PC-9 (cell line): ENCODE measurements at regions not wholly inside any gene's neighbourhood (a gene's known extent, or its start where the extent isn't known, plus 50 kb on each side); places are given as distances from the start of the nearest gene placed in this dataset.
A peak's percentile ranks its signal among the peaks of the same experiment; 100 is the strongest.

ENCODE experiments used
- BruUV-seq: library from RNA; stranded (reverse); fragments of 400-500 nt; replicated peaks from 2 replicates; lab custom pipeline; 2021; lab: Mats Ljungman, UMichigan
- CTCF ChIA-PET: fragments of 300-600 bp; sonication (Branson Sonifier 250); formaldehyde crosslinking; loops from one replicate; lab custom pipeline; 2022; ENCODE audit warnings: antibody characterized with exemption; lab: Charles Lee
- POLR2A ChIA-PET: fragments of 300-600 bp; sonication (Branson Sonifier 250); formaldehyde crosslinking; loops from one replicate; lab custom pipeline; 2022; ENCODE audit warnings: antibody characterized with exemption; ENCODE audit not compliant: unreplicated experiment; lab: Charles Lee
- DNase-seq, 2 experiments: peaks; one replicate each; pipeline versions ENCODE4 v3.0.0 to v3.0.0-alpha.2; 2015 to 2022; ENCODE audit warnings: mixed read lengths in 1 of 2
- H2AFZ ChIP-seq: fragments of 200-600 bp; sonication (generic); 2 replicates; pipeline ENCODE4 v1.8.1; 2017; ENCODE audit warnings: antibody characterized with exemption
- H3F3A ChIP-seq: fragments of 200-600 bp; sonication (generic); 2 replicates; pipeline ENCODE4 v1.8.1; 2017; ENCODE audit warnings: antibody characterized with exemption, mild to moderate bottlenecking, low read depth; ENCODE audit not compliant: insufficient read depth
- H3K27ac ChIP-seq: fragments of 200-600 bp; sonication (generic); 2 replicates; pipeline ENCODE4 v1.6.1; 2016; ENCODE audit warnings: mixed run types
- H3K27me3 ChIP-seq: fragments of 200-600 bp; sonication (generic); 2 replicates; pipeline ENCODE4 v1.6.1; 2016; ENCODE audit warnings: low read depth, mixed run types; ENCODE audit not compliant: insufficient read depth
- H3K36me3 ChIP-seq: fragments of 200-600 bp; sonication (generic); 2 replicates; pipeline ENCODE4 v1.6.1; 2016; ENCODE audit warnings: low read depth, mixed run types
- H3K4me1 ChIP-seq: fragments of 200-600 bp; sonication (generic); replicated peaks from 2 replicates; pipeline ENCODE4 v1.6.1; 2016; ENCODE audit warnings: mixed run types; ENCODE audit not compliant: insufficient read depth
- H3K4me2 ChIP-seq: fragments of 200-600 bp; sonication (generic); 2 replicates; pipeline ENCODE4 v1.6.1; 2017; ENCODE audit warnings: mixed run types
- H3K4me3 ChIP-seq: fragments of 200-600 bp; sonication (generic); 2 replicates; pipeline ENCODE4 v1.6.1; 2016; ENCODE audit warnings: mixed run types
- H3K79me2 ChIP-seq: fragments of 200-600 bp; sonication (generic); 2 replicates; pipeline ENCODE4 v1.6.1; 2017; ENCODE audit warnings: low read depth, mixed run types
- H3K9me2 ChIP-seq: fragments of 200-600 bp; sonication (generic); 2 replicates; pipeline ENCODE4 v1.8.1; 2017; ENCODE audit warnings: mild to moderate bottlenecking; ENCODE audit not compliant: insufficient read depth
- H3K9me3 ChIP-seq: fragments of 200-600 bp; sonication (generic); 2 replicates; pipeline ENCODE4 v1.8.1; 2016; ENCODE audit warnings: low read depth; ENCODE audit not compliant: insufficient read depth
- H4K20me1 ChIP-seq: fragments of 200-600 bp; sonication (generic); 2 replicates; pipeline ENCODE4 v1.8.1; 2017; ENCODE audit not compliant: insufficient read depth
- CTCF ChIP-seq: fragments of 200-600 bp; sonication (generic); conservative IDR thresholded peaks from 2 replicates; pipeline ENCODE4 v1.6.1; 2017; ENCODE audit warnings: mixed run types, antibody characterized with exemption, mild to moderate bottlenecking, moderate library complexity
- EZH2 ChIP-seq: fragments of 200-600 bp; sonication (generic); IDR thresholded peaks from 2 replicates; pipeline ENCODE4 v1.8.0; 2017; ENCODE audit warnings: antibody characterized with exemption, low read depth
- intact Hi-C: fragments of 100-400 bp; cut with micrococcal nuclease; formaldehyde crosslinking; loops from one replicate; pipeline ENCODE4 v1.10.0; 2022; ENCODE audit not compliant: unreplicated experiment

- H3K27ac ChIP-seq = no peak overlapping the region
- no peak for DNase-seq
- no peaks in the 10 kb centered on the region for H3K9me3 ChIP-seq
- no peaks in the 10 kb centered on the region for H3K9me2 ChIP-seq
- no TSS peak for BruUV-seq
- intact Hi-C loops = no loop called here
- H3K36me3 ChIP-seq = no peaks in the 10 kb centered on the region
- H3K4me2 ChIP-seq = no peak overlapping the region
- no peak overlapping the region for H3K4me3 ChIP-seq
- POLR2A ChIA-PET = no interaction called here
- CTCF ChIA-PET = no interaction called here
- no peak overlapping the region for H2AFZ ChIP-seq
- H3F3A ChIP-seq = no peaks in the 10 kb centered on the region
- TF ChIP-seq CTCF = no peak
- TF ChIP-seq EZH2 = no peak
- no peaks in the 10 kb centered on the region for H4K20me1 ChIP-seq
- H3K4me1 ChIP-seq = no peaks in the 10 kb centered on the region
- H3K27me3 ChIP-seq = no peaks in the 10 kb centered on the region
- no peaks in the 10 kb centered on the region for H3K79me2 ChIP-seq
Measured at GRCh38 chr5:57594436-57594835, 111.8 kb upstream of the ACTBL2 start.

DNA sequence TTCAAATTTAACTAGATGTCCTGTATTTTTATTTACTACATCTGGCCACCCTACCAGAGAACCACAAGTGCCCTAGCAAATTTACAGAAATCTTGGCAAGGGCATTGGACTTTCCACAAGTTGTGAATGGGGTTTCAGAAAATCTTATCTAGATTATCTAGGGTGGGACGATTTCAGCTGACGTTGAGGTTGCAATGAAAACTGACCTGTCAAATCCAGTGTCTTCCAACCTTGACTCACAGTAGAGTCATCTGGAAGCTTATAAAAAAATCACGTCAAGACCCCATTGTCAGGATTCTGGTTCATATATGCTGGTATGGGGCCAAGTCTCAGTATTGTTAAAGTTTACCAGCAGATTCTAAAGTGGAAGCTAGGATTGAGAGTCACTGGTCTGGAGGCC, 109.6 kb upstream of the ACTBL2 start:
- DNase-seq = no peak
- Histone ChIP-seq H2AFZ (no peak overlapping the region), H3K4me2 (no peak overlapping the region), H3K4me3 (no peak overlapping the region), H3K9me3 (no peaks in the 10 kb centered on the region), H3K27me3 (no peaks in the 10 kb centered on the region), H3K79me2 (no peaks in the 10 kb centered on the region), H4K20me1 (no peaks in the 10 kb centered on the region), H3K4me1 (no peaks in the 10 kb centered on the region), H3F3A (no peaks in the 10 kb centered on the region), H3K9me2 (no peaks in the 10 kb centered on the region), H3K36me3 (no peaks in the 10 kb centered on the region), H3K27ac (no peak overlapping the region)
- no peak for TF ChIP-seq CTCF
- TF ChIP-seq EZH2 = no peak
- intact Hi-C loops = no loop called here
- POLR2A ChIA-PET = no interaction called here
- CTCF ChIA-PET = no interaction called here
- BruUV-seq = no TSS peak

- Histone ChIP-seq H3K27ac (no peak overlapping the region), H3F3A (no peaks in the 10 kb centered on the region), H3K9me3 (no peaks in the 10 kb centered on the region), H3K27me3 (no peaks in the 10 kb centered on the region), H3K9me2 (no peaks in the 10 kb centered on the region), H3K36me3 (no peaks in the 10 kb centered on the region), H3K79me2 (no peaks in the 10 kb centered on the region), H4K20me1 (no peaks in the 10 kb centered on the region), H3K4me1 (no peaks in the 10 kb centered on the region), H2AFZ (0 out of 2 replicates have a peak overlapping the region, but pooled peaks have one; percentile 60), H3K4me2 (no peak overlapping the region), H3K4me3 (no peak overlapping the region)
- BruUV-seq = no TSS peak
- no peak for DNase-seq
- CTCF ChIA-PET = no interaction called here
- intact Hi-C loops = no loop called here
- TF ChIP-seq CTCF = no peak
- no peak for TF ChIP-seq EZH2
- POLR2A ChIA-PET = no interaction called here
Measured at GRCh38 chr5:57586649-57587048, 104.0 kb upstream of the ACTBL2 start.
